HG02588 (cell line): ENCODE measurements at regions not wholly inside any gene's neighbourhood (a gene's known extent, or its start where the extent isn't known, plus 50 kb on each side); places are given as distances from the start of the nearest gene placed in this dataset.

Experiments
- ATAC-seq: cut with Tn5 transposase; IDR thresholded peaks from one replicate; pipeline ENCODE4 v1.9.1; 2021; ENCODE audit warnings: mild to moderate bottlenecking, moderate library complexity; ENCODE audit not compliant: unreplicated experiment

- no peak for ATAC-seq
These were observed 229.2 kb downstream of the PTTG2 start for GRCh38 chr4:38189445-38189844.

DNA sequence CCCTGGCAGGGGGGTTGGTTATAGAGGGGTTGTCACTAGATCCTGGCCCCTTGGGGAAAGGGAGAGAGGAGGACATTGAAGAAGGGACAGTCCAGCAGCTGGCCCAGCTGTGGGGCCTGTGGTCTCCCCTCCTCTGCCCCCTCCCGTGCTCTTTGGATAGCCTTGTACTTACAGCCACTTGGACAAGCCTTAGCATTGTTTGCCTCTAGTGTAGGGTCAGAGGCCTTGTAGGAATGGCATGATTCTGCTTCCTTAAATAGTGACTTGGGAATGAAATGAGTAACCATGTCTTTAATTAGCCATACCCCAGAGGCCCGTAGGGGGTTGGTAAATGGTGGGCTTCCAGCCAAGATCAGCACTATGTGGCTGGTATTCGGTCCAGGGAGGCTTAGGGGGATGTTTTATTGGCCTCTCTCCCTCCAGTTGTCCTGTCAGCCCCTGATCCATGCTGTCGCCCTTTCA is 230.6 kb downstream of the PTTG2 start:
- ATAC-seq, result no peak

DNA sequence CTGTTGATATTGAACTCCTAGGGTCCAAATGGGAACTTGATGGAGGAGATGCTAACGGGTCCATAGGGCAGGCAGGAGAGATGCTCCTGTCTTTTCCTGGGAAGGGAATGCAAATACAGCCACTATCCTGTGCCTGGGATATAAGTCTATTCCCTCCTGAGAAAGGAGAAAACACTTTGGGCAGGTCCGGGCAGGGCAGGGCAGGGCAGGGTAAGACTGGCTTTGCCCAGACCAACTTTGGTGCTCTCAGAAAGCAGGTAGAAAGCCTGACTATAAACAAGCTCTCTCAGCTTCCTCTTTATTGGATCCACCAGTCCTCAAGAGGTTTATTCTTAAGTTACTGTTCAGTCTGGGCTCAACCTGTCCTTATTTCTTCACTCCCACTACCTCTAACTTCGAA is 232.3 kb downstream of the PTTG2 start:
- ATAC-seq, result no peak

DNA sequence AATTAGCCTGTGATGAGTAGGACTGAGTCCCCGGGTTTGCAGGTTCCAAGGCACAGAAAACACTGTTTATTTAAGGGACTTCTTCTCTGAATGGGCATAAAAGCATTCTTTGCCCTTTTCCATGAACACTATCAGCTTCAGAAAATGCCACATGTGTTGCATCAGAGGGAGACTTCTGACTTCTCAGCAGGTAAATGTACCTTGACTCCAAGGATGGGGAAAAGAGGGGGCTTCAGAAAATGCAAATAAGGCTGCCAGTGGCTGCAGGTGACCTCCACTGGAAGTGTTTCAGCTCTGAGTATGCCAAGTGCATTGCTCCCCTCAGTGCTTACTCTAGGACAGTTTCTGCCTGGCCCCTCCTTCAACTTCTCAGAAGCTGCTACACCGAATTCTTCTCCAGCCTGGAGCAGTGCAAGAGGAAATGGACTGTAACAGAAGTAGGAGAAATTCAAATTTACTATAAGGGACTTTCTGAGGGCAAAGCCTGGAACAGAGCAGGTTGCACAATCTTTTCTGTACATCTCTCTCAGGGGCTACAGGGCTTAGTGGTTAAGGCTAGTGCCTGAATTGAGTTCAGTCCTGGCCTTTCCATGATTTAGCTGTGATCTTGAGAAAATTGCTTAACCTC is 233.2 kb downstream of the PTTG2 start:
- no peak for ATAC-seq

- no peak for ATAC-seq
These were observed 233.9 kb downstream of the PTTG2 start for GRCh38 chr4:38194047-38194602.

- no peak for ATAC-seq
These were observed 235.3 kb downstream of the PTTG2 start for GRCh38 chr4:38195486-38195885.

- no peak for ATAC-seq
These were observed 235.7 kb downstream of the PTTG2 start for GRCh38 chr4:38195911-38196310.

DNA sequence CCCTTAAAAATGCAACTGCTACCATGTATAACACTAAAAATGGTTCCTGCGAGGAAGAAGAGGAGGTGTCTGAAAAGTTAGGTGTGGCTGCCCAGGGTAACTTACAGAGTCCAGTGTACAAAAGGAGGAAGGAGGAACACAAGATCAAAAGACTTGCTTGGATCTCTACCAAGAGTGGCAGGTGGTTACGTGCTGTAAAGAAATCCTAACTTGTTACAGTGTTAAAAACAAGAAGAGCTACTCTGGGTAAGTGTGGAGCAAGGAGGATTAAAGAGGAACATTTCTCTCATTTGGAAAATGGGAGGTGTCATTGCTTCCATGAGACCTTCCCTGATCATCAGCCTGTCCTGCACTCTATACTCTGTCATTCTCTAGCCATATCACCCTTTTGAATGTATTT is 242.0 kb downstream of the PTTG2 start:
- ATAC-seq, result no peak

DNA sequence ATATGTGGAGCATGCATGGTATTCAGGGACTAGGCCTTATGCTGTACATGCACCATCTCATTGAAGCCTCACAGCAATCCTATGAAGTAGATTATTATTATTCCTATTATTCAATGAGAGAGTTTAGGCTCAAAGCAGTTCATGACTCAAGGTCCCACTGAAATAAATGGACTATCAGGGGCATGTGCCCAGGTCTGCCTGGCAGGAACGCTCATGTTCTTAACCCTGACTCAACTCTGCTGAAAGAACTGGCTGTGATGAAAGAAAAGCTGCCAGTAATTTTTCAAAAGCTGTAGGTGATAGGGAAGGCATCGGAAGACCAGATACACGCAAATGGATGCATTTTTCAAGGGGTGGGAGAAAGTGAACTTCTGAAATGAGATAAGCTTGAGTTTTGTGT is 243.4 kb downstream of the PTTG2 start:
- no peak for ATAC-seq

- no peak for ATAC-seq
These were observed 244.3 kb downstream of the PTTG2 start for GRCh38 chr4:38204339-38205035.

DNA sequence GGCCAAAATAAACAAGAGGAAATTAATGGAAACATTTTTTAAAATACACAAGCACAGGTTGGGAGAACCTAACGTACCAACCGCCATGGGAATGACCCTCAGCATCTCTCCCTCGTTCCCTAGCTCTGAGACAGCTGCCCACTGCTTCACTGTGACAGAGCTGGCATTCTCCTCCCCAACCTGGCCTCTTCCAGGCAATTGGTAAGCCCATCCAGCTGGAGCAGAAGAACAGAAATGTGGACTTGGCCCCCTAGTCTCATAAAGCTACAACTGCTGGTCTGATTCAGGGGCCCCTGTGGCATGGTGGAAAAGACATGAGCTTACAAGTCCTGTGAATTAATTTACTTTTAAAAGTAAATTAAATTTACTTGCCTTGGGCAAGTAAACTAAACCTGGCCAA is 245.1 kb downstream of the PTTG2 start:
- no peak for ATAC-seq

DNA sequence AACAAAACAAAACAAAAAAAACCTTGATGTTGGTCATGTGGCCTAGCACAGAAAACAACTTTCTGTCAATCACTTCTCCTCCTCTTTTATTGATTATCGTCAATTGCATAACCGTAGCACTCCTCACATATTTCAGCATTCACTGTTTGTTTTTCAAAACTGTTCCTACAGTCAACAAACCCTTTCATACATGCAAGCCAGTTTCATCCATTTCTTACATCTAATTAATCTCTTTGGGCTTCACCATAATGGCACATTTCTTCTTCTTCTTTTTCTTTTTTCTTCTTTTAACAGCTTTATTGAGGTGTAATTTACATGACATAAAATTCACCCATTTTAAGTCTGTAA is 246.9 kb downstream of the PTTG2 start:
- ATAC-seq, result no peak

GRCh38 chr4:38209654-38210053 is 249.5 kb downstream of the PTTG2 start:
- no peak for ATAC-seq

- no peak for ATAC-seq
These were observed 250.4 kb downstream of the PTTG2 start for GRCh38 chr4:38210396-38211114.

GRCh38 chr4:38211885-38212284 is 251.7 kb downstream of the PTTG2 start:
- ATAC-seq, result no peak

- ATAC-seq, result no peak
These were observed 253.0 kb downstream of the PTTG2 start for GRCh38 chr4:38213083-38213805.

GRCh38 chr4:38222892-38223291 is 262.7 kb downstream of the PTTG2 start:
- no peak for ATAC-seq

- no peak for ATAC-seq
These were observed 263.1 kb downstream of the PTTG2 start for GRCh38 chr4:38223306-38223705.

DNA sequence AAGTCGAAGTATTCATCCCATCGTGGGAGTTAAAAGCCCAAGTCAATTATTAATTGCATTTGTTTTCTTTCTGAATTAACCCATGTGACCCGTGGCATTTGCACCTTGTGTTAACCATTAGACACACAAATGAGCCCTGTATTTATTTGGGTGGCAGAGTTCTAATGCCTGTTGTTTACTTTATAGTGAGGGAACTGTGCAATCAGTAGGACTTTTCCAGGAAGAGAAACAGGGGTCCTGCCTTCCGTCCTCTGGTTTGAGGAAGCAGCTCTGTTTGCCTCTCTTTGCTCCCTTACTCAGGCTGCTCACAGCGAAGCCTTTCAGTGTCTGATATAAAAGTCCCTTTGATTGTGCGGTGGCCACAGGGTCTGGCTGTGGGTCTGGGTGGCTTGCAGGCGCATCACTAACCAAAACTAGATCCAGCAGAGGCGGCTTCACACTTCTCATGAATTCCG is 263.6 kb downstream of the PTTG2 start:
- ATAC-seq, result no peak

GRCh38 chr4:38224850-38225249 is 264.7 kb downstream of the PTTG2 start:
- no peak for ATAC-seq

DNA sequence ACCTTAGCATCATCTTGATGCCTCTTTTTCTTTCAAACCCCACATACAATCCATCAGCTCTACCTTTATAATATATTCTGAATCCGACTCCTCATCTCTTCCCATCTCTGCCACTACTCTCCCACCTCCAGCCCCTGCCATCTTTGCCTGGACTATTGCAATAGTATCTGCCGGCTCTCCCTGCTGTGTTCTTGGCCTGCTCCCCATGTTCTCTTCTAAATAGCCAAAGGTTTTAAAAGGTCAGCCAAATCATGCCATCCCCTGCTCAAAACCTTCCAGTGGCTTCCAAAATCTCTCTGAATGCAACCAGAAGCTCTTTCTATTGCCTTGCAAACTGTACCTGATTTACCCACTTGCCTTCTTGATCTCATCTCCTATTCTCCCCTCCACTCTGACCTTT is 266.0 kb downstream of the PTTG2 start:
- ATAC-seq, result no peak
